Stimulated activated CD4-positive, alpha-beta T cell treated with anti-CD3 and anti-CD28 coated beads, Interleukin-4, amount 100 ng/mL, for 48 hours (primary cell): ENCODE measurements at regions not wholly inside any gene's neighbourhood (a gene's known extent, or its start where the extent isn't known, plus 50 kb on each side); places are given as distances from the start of the nearest gene placed in this dataset.
"Not testable (repeated sequence)": the region's sequence is repeated elsewhere in the genome, so short reads cannot be mapped to it uniquely, and the experiment has no call there.

ENCODE experiments used
- DNase-seq, 2 donors: peaks; one replicate each; pipeline ENCODE4 v3.0.0-alpha.2; 2020; ENCODE audit warnings: low read depth in 2 of 2

GRCh38 chr21:38039841-38040240 lies 123.6 kb upstream of the KCNJ6 start:
- DNase-seq, result no peak

- DNase-seq, result no peak
These were observed 125.2 kb upstream of the KCNJ6 start for GRCh38 chr21:38041493-38041892.

GRCh38 chr21:38042246-38042645 lies 126.0 kb upstream of the KCNJ6 start:
- DNase-seq, result no peak

- DNase-seq, result no peak
These were observed 131.9 kb upstream of the KCNJ6 start for GRCh38 chr21:38048167-38048566.

- DNase-seq, result no peak
These were observed 138.1 kb upstream of the KCNJ6 start for GRCh38 chr21:38054334-38054733.

GRCh38 chr21:38056481-38056880 lies 140.2 kb upstream of the KCNJ6 start:
- DNase-seq, result no peak

GRCh38 chr21:38057626-38058025 lies 141.4 kb upstream of the KCNJ6 start:
- no peak for DNase-seq

GRCh38 chr21:38060533-38060932 lies 144.3 kb upstream of the KCNJ6 start:
- DNase-seq, result no peak

GRCh38 chr21:38067086-38067739 lies 151.0 kb upstream of the KCNJ6 start:
- DNase-seq, result no peak

- no peak for DNase-seq
These were observed 156.2 kb upstream of the KCNJ6 start for GRCh38 chr21:38072489-38072888.

GRCh38 chr21:38075833-38076587 lies 159.8 kb upstream of the KCNJ6 start:
- no peak for DNase-seq

- no peak for DNase-seq
These were observed 161.3 kb upstream of the KCNJ6 start for GRCh38 chr21:38077569-38077968.

- no peak for DNase-seq
These were observed 164.6 kb upstream of the KCNJ6 start for GRCh38 chr21:38080888-38081287.

- no peak for DNase-seq
These were observed 165.5 kb upstream of the KCNJ6 start for GRCh38 chr21:38081708-38082107.

- DNase-seq, result no peak
These were observed 166.8 kb upstream of the KCNJ6 start for GRCh38 chr21:38082936-38083485.

- no peak for DNase-seq
These were observed 167.3 kb upstream of the KCNJ6 start for GRCh38 chr21:38083535-38083934.

- no peak for DNase-seq
These were observed 170.2 kb upstream of the KCNJ15 start for GRCh38 chr21:38086580-38086979.

GRCh38 chr21:38088916-38089762 lies 167.7 kb upstream of the KCNJ15 start:
- DNase-seq, result no peak

GRCh38 chr21:38089763-38090046 lies 167.1 kb upstream of the KCNJ15 start:
- DNase-seq, result no peak

GRCh38 chr21:38091061-38091460 lies 165.7 kb upstream of the KCNJ15 start:
- not testable (repeated sequence) for DNase-seq

GRCh38 chr21:38092051-38092450 lies 164.7 kb upstream of the KCNJ15 start:
- DNase-seq, result no peak

GRCh38 chr21:38095220-38095619 lies 161.6 kb upstream of the KCNJ15 start:
- no peak for DNase-seq

- no peak for DNase-seq
These were observed 159.0 kb upstream of the KCNJ15 start for GRCh38 chr21:38097789-38098188.
